ENCODE measurements at regions not wholly inside any gene's neighbourhood (a gene's known extent, or its start where the extent isn't known, plus 50 kb on each side); places are given as distances from the start of the nearest gene placed in this dataset.
A peak's percentile ranks its signal among the peaks of the same experiment; 100 is the strongest.

DNA sequence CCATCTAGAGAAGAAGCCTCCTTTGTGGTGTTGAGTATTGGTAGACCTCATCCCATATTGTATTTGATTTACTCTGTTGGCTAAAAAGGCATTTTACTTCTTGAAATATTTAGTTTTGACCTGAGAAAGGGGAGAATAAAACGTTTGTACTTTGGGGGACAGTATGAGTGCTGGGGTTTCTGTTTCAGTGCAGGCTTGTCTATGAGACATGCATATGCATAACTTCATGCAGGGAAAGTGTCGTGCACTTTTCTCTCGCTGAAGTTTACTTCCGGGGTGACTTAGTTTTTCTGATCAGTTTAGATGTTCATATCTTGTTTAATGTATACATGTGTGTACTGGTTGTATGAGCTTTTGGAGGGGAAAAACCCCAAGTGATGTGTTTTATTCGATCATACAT is 59.5 kb downstream of the UTRN start (continued):
- TF ChIP-seq, protein P1, sequence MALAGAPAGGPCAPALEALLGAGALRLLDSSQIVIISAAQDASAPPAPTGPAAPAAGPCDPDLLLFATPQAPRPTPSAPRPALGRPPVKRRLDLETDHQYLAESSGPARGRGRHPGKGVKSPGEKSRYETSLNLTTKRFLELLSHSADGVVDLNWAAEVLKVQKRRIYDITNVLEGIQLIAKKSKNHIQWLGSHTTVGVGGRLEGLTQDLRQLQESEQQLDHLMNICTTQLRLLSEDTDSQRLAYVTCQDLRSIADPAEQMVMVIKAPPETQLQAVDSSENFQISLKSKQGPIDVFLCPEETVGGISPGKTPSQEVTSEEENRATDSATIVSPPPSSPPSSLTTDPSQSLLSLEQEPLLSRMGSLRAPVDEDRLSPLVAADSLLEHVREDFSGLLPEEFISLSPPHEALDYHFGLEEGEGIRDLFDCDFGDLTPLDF (CRISPR knock-in tag; IDR thresholded peaks at IDR 0.05): no peak
- TF ChIP-seq ZNF396 (CRISPR knock-in tag; IDR thresholded peaks at IDR 0.05; ENCODE audit: borderline replicate concordance) (no peak), ZNF138 (CRISPR knock-in tag; conservative IDR thresholded peaks at IDR 0.05) (no peak), MYBL2 (CRISPR knock-in tag; IDR thresholded peaks at IDR 0.05) (no peak)
- TF ChIP-seq, protein P2, sequence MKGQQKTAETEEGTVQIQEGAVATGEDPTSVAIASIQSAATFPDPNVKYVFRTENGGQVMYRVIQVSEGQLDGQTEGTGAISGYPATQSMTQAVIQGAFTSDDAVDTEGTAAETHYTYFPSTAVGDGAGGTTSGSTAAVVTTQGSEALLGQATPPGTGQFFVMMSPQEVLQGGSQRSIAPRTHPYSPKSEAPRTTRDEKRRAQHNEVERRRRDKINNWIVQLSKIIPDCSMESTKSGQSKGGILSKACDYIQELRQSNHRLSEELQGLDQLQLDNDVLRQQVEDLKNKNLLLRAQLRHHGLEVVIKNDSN (CRISPR knock-in tag; IDR thresholded peaks at IDR 0.05): no peak
- TF ChIP-seq, protein P3, sequence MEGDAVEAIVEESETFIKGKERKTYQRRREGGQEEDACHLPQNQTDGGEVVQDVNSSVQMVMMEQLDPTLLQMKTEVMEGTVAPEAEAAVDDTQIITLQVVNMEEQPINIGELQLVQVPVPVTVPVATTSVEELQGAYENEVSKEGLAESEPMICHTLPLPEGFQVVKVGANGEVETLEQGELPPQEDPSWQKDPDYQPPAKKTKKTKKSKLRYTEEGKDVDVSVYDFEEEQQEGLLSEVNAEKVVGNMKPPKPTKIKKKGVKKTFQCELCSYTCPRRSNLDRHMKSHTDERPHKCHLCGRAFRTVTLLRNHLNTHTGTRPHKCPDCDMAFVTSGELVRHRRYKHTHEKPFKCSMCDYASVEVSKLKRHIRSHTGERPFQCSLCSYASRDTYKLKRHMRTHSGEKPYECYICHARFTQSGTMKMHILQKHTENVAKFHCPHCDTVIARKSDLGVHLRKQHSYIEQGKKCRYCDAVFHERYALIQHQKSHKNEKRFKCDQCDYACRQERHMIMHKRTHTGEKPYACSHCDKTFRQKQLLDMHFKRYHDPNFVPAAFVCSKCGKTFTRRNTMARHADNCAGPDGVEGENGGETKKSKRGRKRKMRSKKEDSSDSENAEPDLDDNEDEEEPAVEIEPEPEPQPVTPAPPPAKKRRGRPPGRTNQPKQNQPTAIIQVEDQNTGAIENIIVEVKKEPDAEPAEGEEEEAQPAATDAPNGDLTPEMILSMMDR (IDR thresholded peaks at IDR 0.05): no peak
- TF ChIP-seq, protein P4, sequence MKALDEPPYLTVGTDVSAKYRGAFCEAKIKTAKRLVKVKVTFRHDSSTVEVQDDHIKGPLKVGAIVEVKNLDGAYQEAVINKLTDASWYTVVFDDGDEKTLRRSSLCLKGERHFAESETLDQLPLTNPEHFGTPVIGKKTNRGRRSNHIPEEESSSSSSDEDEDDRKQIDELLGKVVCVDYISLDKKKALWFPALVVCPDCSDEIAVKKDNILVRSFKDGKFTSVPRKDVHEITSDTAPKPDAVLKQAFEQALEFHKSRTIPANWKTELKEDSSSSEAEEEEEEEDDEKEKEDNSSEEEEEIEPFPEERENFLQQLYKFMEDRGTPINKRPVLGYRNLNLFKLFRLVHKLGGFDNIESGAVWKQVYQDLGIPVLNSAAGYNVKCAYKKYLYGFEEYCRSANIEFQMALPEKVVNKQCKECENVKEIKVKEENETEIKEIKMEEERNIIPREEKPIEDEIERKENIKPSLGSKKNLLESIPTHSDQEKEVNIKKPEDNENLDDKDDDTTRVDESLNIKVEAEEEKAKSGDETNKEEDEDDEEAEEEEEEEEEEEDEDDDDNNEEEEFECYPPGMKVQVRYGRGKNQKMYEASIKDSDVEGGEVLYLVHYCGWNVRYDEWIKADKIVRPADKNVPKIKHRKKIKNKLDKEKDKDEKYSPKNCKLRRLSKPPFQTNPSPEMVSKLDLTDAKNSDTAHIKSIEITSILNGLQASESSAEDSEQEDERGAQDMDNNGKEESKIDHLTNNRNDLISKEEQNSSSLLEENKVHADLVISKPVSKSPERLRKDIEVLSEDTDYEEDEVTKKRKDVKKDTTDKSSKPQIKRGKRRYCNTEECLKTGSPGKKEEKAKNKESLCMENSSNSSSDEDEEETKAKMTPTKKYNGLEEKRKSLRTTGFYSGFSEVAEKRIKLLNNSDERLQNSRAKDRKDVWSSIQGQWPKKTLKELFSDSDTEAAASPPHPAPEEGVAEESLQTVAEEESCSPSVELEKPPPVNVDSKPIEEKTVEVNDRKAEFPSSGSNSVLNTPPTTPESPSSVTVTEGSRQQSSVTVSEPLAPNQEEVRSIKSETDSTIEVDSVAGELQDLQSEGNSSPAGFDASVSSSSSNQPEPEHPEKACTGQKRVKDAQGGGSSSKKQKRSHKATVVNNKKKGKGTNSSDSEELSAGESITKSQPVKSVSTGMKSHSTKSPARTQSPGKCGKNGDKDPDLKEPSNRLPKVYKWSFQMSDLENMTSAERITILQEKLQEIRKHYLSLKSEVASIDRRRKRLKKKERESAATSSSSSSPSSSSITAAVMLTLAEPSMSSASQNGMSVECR (CRISPR knock-in tag; IDR thresholded peaks at IDR 0.05; ENCODE audit: borderline replicate concordance): no peak
- TF ChIP-seq, protein P5, sequence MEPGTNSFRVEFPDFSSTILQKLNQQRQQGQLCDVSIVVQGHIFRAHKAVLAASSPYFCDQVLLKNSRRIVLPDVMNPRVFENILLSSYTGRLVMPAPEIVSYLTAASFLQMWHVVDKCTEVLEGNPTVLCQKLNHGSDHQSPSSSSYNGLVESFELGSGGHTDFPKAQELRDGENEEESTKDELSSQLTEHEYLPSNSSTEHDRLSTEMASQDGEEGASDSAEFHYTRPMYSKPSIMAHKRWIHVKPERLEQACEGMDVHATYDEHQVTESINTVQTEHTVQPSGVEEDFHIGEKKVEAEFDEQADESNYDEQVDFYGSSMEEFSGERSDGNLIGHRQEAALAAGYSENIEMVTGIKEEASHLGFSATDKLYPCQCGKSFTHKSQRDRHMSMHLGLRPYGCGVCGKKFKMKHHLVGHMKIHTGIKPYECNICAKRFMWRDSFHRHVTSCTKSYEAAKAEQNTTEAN (CRISPR knock-in tag; IDR thresholded peaks at IDR 0.05): no peak

DNA sequence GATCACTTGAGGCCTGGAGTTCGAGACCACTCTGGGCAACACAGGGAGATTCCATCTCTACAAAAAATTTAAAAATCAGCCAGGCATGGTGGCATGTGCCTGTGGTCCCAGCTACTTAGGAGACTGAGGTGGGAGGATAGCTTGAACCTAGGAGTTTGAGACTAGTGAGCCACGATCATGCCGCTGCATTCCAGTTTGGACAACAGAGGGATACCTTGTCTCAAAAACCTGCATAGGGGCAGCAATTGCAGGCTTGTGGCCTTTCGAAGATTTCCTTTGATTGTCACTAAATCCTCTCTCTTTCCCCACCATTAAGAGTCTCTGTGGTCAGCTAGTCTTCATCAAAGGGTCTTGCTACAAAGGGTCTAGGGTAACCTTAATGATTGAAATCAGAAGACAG is 60.3 kb downstream of the UTRN start:
- peaks cover 66% of the 10 kb centered on the region for H3K4me1 Mint-ChIP-seq
- peak overlapping the region; percentile 90 for H3K27ac Mint-ChIP-seq
- no peak overlapping the region for H3K4me3 Mint-ChIP-seq

More for the DNA sequence above, 60.3 kb downstream of the UTRN start:
- TF ChIP-seq, protein P6, sequence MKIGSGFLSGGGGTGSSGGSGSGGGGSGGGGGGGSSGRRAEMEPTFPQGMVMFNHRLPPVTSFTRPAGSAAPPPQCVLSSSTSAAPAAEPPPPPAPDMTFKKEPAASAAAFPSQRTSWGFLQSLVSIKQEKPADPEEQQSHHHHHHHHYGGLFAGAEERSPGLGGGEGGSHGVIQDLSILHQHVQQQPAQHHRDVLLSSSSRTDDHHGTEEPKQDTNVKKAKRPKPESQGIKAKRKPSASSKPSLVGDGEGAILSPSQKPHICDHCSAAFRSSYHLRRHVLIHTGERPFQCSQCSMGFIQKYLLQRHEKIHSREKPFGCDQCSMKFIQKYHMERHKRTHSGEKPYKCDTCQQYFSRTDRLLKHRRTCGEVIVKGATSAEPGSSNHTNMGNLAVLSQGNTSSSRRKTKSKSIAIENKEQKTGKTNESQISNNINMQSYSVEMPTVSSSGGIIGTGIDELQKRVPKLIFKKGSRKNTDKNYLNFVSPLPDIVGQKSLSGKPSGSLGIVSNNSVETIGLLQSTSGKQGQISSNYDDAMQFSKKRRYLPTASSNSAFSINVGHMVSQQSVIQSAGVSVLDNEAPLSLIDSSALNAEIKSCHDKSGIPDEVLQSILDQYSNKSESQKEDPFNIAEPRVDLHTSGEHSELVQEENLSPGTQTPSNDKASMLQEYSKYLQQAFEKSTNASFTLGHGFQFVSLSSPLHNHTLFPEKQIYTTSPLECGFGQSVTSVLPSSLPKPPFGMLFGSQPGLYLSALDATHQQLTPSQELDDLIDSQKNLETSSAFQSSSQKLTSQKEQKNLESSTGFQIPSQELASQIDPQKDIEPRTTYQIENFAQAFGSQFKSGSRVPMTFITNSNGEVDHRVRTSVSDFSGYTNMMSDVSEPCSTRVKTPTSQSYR (CRISPR knock-in tag; IDR thresholded peaks at IDR 0.05): no peak
- TF ChIP-seq ZNF671 (CRISPR knock-in tag; IDR thresholded peaks at IDR 0.05): no peak
- TF ChIP-seq ESRRA (CRISPR knock-in tag; IDR thresholded peaks at IDR 0.05; ENCODE audit: borderline replicate concordance): no peak
- no peak for TF ChIP-seq CBFB (CRISPR knock-in tag; IDR thresholded peaks at IDR 0.05; ENCODE audit: low read depth)
- TF ChIP-seq RELA (CRISPR knock-in tag; IDR thresholded peaks at IDR 0.05; ENCODE audit: borderline replicate concordance): no peak
- TF ChIP-seq, protein P7, sequence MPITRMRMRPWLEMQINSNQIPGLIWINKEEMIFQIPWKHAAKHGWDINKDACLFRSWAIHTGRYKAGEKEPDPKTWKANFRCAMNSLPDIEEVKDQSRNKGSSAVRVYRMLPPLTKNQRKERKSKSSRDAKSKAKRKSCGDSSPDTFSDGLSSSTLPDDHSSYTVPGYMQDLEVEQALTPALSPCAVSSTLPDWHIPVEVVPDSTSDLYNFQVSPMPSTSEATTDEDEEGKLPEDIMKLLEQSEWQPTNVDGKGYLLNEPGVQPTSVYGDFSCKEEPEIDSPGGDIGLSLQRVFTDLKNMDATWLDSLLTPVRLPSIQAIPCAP (CRISPR knock-in tag; IDR thresholded peaks at IDR 0.05): no peak
- ChIA-PET POLR2A (interaction anchor here (1.3 kb wide), 1 partner anchor 58 kb away, joined by 3 read pairs; no protein-coding TSS in a partner anchor), CTCF (no interaction called here)
- Mint-ChIP-seq H3K9me3 (peaks cover 9% of the 10 kb centered on the region), H3K27me3 (ENCODE audit: low read depth) (no peaks in the 10 kb centered on the region), H3K36me3 (peaks cover 4% of the 10 kb centered on the region)
- no peak for ATAC-seq
- DNase-seq (ENCODE audit: low spot score): no peak

Measured in WTC11 (cell line).